ENCODE measurements at regions not wholly inside any gene's neighbourhood (a gene's known extent, or its start where the extent isn't known, plus 50 kb on each side); places are given as distances from the start of the nearest gene placed in this dataset.

DNA sequence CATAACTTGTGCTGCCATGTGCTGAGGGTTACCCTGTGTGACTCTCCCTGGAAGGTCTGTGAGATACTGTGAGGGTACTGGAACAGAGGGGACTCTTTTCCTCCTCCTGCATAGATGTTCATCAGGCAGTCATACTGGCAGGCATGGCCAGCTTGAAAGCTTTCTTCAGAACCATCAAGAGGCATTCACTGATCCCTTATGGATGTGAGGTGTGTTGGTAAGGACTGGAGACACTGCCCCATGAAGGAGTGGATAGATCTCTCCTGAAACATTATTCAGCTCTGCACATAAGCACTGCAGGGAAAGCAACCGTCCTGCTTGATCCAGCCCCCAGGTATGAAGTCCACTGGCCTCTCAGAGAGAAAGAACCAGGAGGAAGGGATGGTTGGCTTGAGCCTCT is 176.6 kb upstream of the ARL4C start:
- Histone ChIP-seq H3K27ac (ENCODE audit: low read depth, low read length) (peak overlapping the region; percentile 85), H3K4me3 (ENCODE audit: low read depth, low read length) (no peak overlapping the region), H3K9me3 (ENCODE audit: control insufficient read depth, insufficient read depth, low read length) (peaks cover 4% of the 10 kb centered on the region; the same call in 1 of the 2 replicates), H3K27me3 (ENCODE audit: control insufficient read depth, insufficient read depth, low read length) (no peaks in the 10 kb centered on the region)
- POLR2A ChIA-PET, result no interaction called here
- CTCF ChIA-PET, result interaction anchor here (1.5 kb wide), 1 partner anchor 128 kb away, joined by 7 read pairs; no protein-coding TSS in a partner anchor
- no peak for DNase-seq (ENCODE audit: low read depth, low spot score)
- TF ChIP-seq, protein P1, sequence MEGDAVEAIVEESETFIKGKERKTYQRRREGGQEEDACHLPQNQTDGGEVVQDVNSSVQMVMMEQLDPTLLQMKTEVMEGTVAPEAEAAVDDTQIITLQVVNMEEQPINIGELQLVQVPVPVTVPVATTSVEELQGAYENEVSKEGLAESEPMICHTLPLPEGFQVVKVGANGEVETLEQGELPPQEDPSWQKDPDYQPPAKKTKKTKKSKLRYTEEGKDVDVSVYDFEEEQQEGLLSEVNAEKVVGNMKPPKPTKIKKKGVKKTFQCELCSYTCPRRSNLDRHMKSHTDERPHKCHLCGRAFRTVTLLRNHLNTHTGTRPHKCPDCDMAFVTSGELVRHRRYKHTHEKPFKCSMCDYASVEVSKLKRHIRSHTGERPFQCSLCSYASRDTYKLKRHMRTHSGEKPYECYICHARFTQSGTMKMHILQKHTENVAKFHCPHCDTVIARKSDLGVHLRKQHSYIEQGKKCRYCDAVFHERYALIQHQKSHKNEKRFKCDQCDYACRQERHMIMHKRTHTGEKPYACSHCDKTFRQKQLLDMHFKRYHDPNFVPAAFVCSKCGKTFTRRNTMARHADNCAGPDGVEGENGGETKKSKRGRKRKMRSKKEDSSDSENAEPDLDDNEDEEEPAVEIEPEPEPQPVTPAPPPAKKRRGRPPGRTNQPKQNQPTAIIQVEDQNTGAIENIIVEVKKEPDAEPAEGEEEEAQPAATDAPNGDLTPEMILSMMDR (IDR thresholded peaks at IDR 0.05; ENCODE audit: low read depth, low read length), result no peak

GRCh38 chr2:234672498-234673150 is 175.7 kb upstream of the ARL4C start:
- DNase-seq (ENCODE audit: low read depth, low spot score), result no peak
- CTCF ChIA-PET, result interaction anchor here (1.5 kb wide), 1 partner anchor 127 kb away, joined by 7 read pairs; no protein-coding TSS in a partner anchor
- Histone ChIP-seq H3K27ac (ENCODE audit: low read depth, low read length) (no peak overlapping the region), H3K4me3 (ENCODE audit: low read depth, low read length) (no peak overlapping the region), H3K9me3 (ENCODE audit: control insufficient read depth, insufficient read depth, low read length) (peaks cover 4% of the 10 kb centered on the region; the same call in 1 of the 2 replicates), H3K27me3 (ENCODE audit: control insufficient read depth, insufficient read depth, low read length) (no peaks in the 10 kb centered on the region)
- POLR2A ChIA-PET, result no interaction called here
- TF ChIP-seq, protein P1 (IDR thresholded peaks at IDR 0.05; ENCODE audit: low read depth, low read length), result no peak

- TF ChIP-seq, protein P1 (IDR thresholded peaks at IDR 0.05; ENCODE audit: low read depth, low read length), result no peak
- Histone ChIP-seq H3K9me3 (ENCODE audit: control insufficient read depth, insufficient read depth, low read length) (peaks cover 4% of the 10 kb centered on the region; the same call in 1 of the 2 replicates), H3K27me3 (ENCODE audit: control insufficient read depth, insufficient read depth, low read length) (no peaks in the 10 kb centered on the region), H3K27ac (ENCODE audit: low read depth, low read length) (no peak overlapping the region), H3K4me3 (ENCODE audit: low read depth, low read length) (no peak overlapping the region)
- ChIA-PET POLR2A (no interaction called here), CTCF (no interaction called here)
- DNase-seq (ENCODE audit: low read depth, low spot score), result no peak
Observed at GRCh38 chr2:234671716-234672115, 174.8 kb upstream of the ARL4C start.

DNA sequence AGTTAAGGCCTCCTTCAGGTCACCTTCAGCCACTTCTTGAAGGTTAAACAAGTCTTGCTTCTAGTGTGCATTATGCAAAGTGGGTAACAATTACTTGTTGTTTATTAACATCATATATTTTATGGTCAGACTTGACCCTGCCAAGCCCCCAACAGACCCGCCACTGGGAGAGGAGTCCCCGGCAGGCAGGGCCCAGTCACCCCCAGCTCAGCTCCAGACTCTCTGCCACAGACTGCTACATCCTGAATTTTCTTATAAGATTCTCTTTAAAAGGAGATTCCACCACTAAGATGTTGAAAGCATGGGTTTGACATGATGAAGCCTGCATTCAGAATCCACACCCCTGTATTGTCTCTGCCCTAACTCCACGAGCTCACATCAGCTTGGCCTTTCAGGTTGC is 174.3 kb upstream of the ARL4C start:
- ChIA-PET CTCF (no interaction called here), POLR2A (no interaction called here)
- Histone ChIP-seq H3K9me3 (ENCODE audit: control insufficient read depth, insufficient read depth, low read length) (peaks cover 4% of the 10 kb centered on the region; the same call in 1 of the 2 replicates), H3K27me3 (ENCODE audit: control insufficient read depth, insufficient read depth, low read length) (no peaks in the 10 kb centered on the region), H3K4me3 (ENCODE audit: low read depth, low read length) (no peak overlapping the region), H3K27ac (ENCODE audit: low read depth, low read length) (no peak overlapping the region)
- DNase-seq (ENCODE audit: low read depth, low spot score), result no peak
- TF ChIP-seq, protein P1 (IDR thresholded peaks at IDR 0.05; ENCODE audit: low read depth, low read length), result no peak

DNA sequence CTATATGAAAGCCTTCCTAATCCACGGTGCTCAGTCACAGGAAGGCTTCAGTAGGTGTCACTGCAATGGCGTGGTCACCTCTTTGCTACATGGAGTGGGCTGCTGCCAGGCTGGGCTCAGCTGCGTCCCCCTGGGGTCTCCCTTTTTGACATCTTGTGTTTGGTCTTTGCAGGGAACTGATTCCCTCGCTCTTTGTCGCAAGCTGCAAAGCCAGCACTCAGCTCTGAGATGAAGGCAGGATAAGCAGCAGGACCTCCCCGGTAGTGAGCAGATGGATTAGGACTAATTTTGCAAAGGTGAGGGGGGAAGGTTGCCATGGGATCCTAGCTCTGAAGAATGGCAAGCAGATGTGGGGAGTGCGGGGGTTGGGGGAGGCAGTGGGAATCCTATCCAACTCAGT is 173.9 kb upstream of the ARL4C start:
- ChIA-PET POLR2A (no interaction called here), CTCF (no interaction called here)
- Histone ChIP-seq H3K27ac (ENCODE audit: low read depth, low read length) (no peak overlapping the region), H3K9me3 (ENCODE audit: control insufficient read depth, insufficient read depth, low read length) (peaks cover 4% of the 10 kb centered on the region; the same call in 1 of the 2 replicates), H3K27me3 (ENCODE audit: control insufficient read depth, insufficient read depth, low read length) (no peaks in the 10 kb centered on the region), H3K4me3 (ENCODE audit: low read depth, low read length) (no peak overlapping the region)
- TF ChIP-seq, protein P1 (IDR thresholded peaks at IDR 0.05; ENCODE audit: low read depth, low read length), result no peak
- no peak for DNase-seq (ENCODE audit: low read depth, low spot score)

All from AG04450 (cell line).